HEK293T (cell line): ENCODE measurements at regions not wholly inside any gene's neighbourhood (a gene's known extent, or its start where the extent isn't known, plus 50 kb on each side); places are given as distances from the start of the nearest gene placed in this dataset.

ENCODE experiments used
- ARNT ChIP-seq: fragments of 450-650 bp; IDR thresholded peaks from 2 replicates; pipeline ENCODE4 v1.6.1; 2017; ENCODE audit warnings: mild to moderate bottlenecking
- ELF4 ChIP-seq: fragments of 450-650 bp; IDR thresholded peaks from 2 replicates; pipeline ENCODE4 v1.6.1; 2017; ENCODE audit warnings: antibody characterized with exemption
- FOXA1 ChIP-seq: fragments of 450-650 bp; IDR thresholded peaks from 2 replicates; pipeline ENCODE4 v1.6.1; 2016; ENCODE audit warnings: mild to moderate bottlenecking
- FOXK2 ChIP-seq: fragments of 450-650 bp; IDR thresholded peaks from 2 replicates; pipeline ENCODE4 v1.6.1; 2016; ENCODE audit warnings: mild to moderate bottlenecking
- FOXM1 ChIP-seq: fragments of 450-650 bp; IDR thresholded peaks from 2 replicates; pipeline ENCODE4 v1.6.1; 2017; ENCODE audit warnings: mild to moderate bottlenecking, borderline replicate concordance
- HDGF ChIP-seq: fragments of 450-650 bp; IDR thresholded peaks from 2 replicates; pipeline ENCODE4 v1.6.1; 2017; ENCODE audit warnings: antibody characterized with exemption, borderline replicate concordance
- L3MBTL2 ChIP-seq: fragments of 450-650 bp; conservative IDR thresholded peaks from 2 replicates; pipeline ENCODE4 v1.6.1; 2016; ENCODE audit warnings: mild to moderate bottlenecking
- LEF1 ChIP-seq: fragments of 450-650 bp; IDR thresholded peaks from 2 replicates; pipeline ENCODE4 v1.6.1; 2017; ENCODE audit warnings: mild to moderate bottlenecking, borderline replicate concordance
- PKNOX1 ChIP-seq: fragments of 450-650 bp; IDR thresholded peaks from 2 replicates; pipeline ENCODE4 v1.6.1; 2016
- SP1 ChIP-seq: fragments of 450-650 bp; IDR thresholded peaks from 2 replicates; pipeline ENCODE4 v1.6.1; 2017
- SUZ12 ChIP-seq: fragments of 450-650 bp; IDR thresholded peaks from 2 replicates; pipeline ENCODE4 v1.6.1; 2016; ENCODE audit warnings: mild to moderate bottlenecking

- TF ChIP-seq FOXM1 (no peak), FOXA1 (no peak), SP1 (no peak), PKNOX1 (no peak), ELF4 (no peak), L3MBTL2 (no peak), HDGF (no peak), SUZ12 (no peak), ARNT (no peak), FOXK2 (no peak), LEF1 (no peak)
Observed at GRCh38 chr10:90641731-90642130, 216.1 kb downstream of the HTR7 start.
